Heart left ventricle (tissue), 16 donors: ENCODE measurements at regions not wholly inside any gene's neighbourhood (a gene's known extent, or its start where the extent isn't known, plus 50 kb on each side); places are given as distances from the start of the nearest gene placed in this dataset.

Source experiments
- ATAC-seq, 4 donors: fragments of 200-7000 bp; cut with Tn5 transposase; one replicate each; pipeline ENCODE4 v1.9.1; 2020 to 2022; ENCODE audit warnings: moderate library complexity in 4 of 4, mild to moderate bottlenecking in 3 of 4, moderate number of reproducible peaks in 1 of 4
- DNase-seq, 5 donors: peaks; one replicate each; pipeline ENCODE4 v3.0.0-alpha.2; 2020
- H3K27ac ChIP-seq, 12 donors: fragments of 200-600 bp; sonication (generic) in 4 of 12; one replicate each; pipeline versions ENCODE4 v1.5.0 to v1.8.0; 2016 to 2022; ENCODE audit warnings: mild to moderate bottlenecking in 2 of 12
- H3K27me3 ChIP-seq, 9 donors: fragments of 200-600 bp; sonication (generic) in 2 of 9; one replicate each; pipeline versions ENCODE4 v1.5.1 to v1.8.0; 2016 to 2022; ENCODE audit warnings: mild to moderate bottlenecking in 3 of 9
- H3K36me3 ChIP-seq, 9 donors: fragments of 200-600 bp; sonication (generic) in 2 of 9; one replicate each; pipeline versions ENCODE4 v1.5.0 to v1.8.0; 2018 to 2022; ENCODE audit warnings: mild to moderate bottlenecking in 2 of 9
- H3K4me1 ChIP-seq, 12 donors: fragments of 200-600 bp; sonication (generic) in 4 of 12; one replicate each; pipeline versions ENCODE4 v1.5.0 to v1.8.0; 2016 to 2022; ENCODE audit warnings: mild to moderate bottlenecking in 3 of 12
- H3K4me3 ChIP-seq, 12 donors: fragments of 200-600 bp; sonication (generic) in 4 of 12; one replicate each; pipeline versions ENCODE4 v1.5.0 to v1.8.0; 2017 to 2022; ENCODE audit warnings: mild to moderate bottlenecking in 9 of 12, moderate library complexity in 4 of 12
- H3K9me3 ChIP-seq, 12 donors: fragments of 200-600 bp; sonication (generic) in 4 of 12; one replicate each; pipeline versions ENCODE4 v1.5.0 to v1.8.0; 2016 to 2022; ENCODE audit warnings: mild to moderate bottlenecking in 1 of 12
- POLR2A ChIP-seq, 2 donors: fragments of 450-650 bp; IDR thresholded peaks; one replicate each; pipeline ENCODE4 v1.6.1; 2017; ENCODE audit warnings: antibody characterized with exemption in 2 of 2, mild to moderate bottlenecking in 2 of 2, moderate library complexity in 2 of 2
- WGBS, 4 donors: extraction: QIAGEN DNeasy Blood & Tissue Kit in 2 of 4; methylation state at CpG; one replicate each; pipeline versions ENCODE4 v1.1.5 to v1.1.7; 2013 to 2018; 5-methylcytosine and 5-hydroxymethylcytosine counted together
- intact Hi-C, 10 donors: fragments of 100-400 bp; cut with DNase I; formaldehyde crosslinking; loops; one replicate each; pipeline versions ENCODE4 v1.11.1 to v1.14.2; 2022
- TF ChIP-seq, protein P1 (sequence below), 12 donors: fragments of 200-600 bp; sonication (generic) in 4 of 12; IDR thresholded peaks; one replicate each; pipeline versions ENCODE4 v1.5.0 to v1.8.0; 2018 to 2022; ENCODE audit warnings: antibody characterized with exemption in 12 of 12, mild to moderate bottlenecking in 5 of 12
- donor health status: ischemic (EF 13 %, LVEDD 7.1; RV severe dilation, severe dysfunction).
- donor health status: healthy with polysubstance abuse.
- donor health status: DM: no; HTN: yes; CAD: no.
- donor health status: DM: no; HTN: no; CAD: no.
- donor health status: ischemic (EF 25% LVEDD 6.9; RV normal size, moderate dysfunction).
- donor health status: ischemic (EF 25% LVEDD 5.7; RV mildly dilated, moderate dysfunction).
- donor health status: healthy.
- donor health status: DM: yes; HTN: yes; CAD: no.
- donor health status: ischemic (EF 35%, LVEDD 5.7; RV mildly dilated, moderate dysfunction).
- donor health status: nonischemic (EF 11% LVEDD 7.7; RV severe dilation, severe dysfunction).
- donor health status: DM: yes; HTN: yes; CAD: no.
- donor health status: PGD.
- donor health status: ischemic (EF 29% LVEDD 5.4; RV normal size, mild dysfunction).
- donor health status: nonischemic (EF 23%, LVEDD 6.1; RV moderate dilation, normal function).

DNA sequence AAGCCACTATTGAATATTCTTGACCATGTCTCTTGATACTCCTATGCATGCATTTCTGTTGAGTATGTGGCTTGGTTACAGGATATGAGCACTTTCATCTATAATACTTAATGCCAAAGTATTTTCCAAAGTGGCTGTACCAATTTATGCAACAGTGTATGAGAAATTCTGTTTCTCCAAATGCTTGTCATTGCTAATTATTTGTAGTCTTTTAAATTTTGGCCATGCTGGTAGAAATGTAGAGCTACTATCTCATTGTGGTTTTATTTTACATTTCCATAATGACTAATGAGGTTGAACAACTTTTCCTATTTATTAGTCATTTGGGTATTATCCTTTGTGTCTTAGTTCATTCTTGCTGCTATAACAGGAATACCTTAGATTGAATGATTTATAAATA lies 71.4 kb upstream of the TSPAN2 start:
- H3K36me3 ChIP-seq, result no peaks in the 10 kb centered on the region
- DNase-seq (no peak), ATAC-seq (no peak)
- H3K27me3 ChIP-seq, result no peaks in the 10 kb centered on the region
- H3K27ac ChIP-seq, result no peak overlapping the region
- intact Hi-C loops, result no loop called here
- peaks cover 0 to 11% (median 2%) of the 10 kb centered on the region in 12 donors for H3K4me1 ChIP-seq
- H3K9me3 ChIP-seq, result peaks cover 0 to 6% (median 0%) of the 10 kb centered on the region in 12 donors
- H3K4me3 ChIP-seq, result no peak overlapping the region
- TF ChIP-seq, protein P1, sequence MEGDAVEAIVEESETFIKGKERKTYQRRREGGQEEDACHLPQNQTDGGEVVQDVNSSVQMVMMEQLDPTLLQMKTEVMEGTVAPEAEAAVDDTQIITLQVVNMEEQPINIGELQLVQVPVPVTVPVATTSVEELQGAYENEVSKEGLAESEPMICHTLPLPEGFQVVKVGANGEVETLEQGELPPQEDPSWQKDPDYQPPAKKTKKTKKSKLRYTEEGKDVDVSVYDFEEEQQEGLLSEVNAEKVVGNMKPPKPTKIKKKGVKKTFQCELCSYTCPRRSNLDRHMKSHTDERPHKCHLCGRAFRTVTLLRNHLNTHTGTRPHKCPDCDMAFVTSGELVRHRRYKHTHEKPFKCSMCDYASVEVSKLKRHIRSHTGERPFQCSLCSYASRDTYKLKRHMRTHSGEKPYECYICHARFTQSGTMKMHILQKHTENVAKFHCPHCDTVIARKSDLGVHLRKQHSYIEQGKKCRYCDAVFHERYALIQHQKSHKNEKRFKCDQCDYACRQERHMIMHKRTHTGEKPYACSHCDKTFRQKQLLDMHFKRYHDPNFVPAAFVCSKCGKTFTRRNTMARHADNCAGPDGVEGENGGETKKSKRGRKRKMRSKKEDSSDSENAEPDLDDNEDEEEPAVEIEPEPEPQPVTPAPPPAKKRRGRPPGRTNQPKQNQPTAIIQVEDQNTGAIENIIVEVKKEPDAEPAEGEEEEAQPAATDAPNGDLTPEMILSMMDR (IDR thresholded peaks at IDR 0.05), result no peak
- TF ChIP-seq POLR2A (IDR thresholded peaks at IDR 0.05), result no peak

DNA sequence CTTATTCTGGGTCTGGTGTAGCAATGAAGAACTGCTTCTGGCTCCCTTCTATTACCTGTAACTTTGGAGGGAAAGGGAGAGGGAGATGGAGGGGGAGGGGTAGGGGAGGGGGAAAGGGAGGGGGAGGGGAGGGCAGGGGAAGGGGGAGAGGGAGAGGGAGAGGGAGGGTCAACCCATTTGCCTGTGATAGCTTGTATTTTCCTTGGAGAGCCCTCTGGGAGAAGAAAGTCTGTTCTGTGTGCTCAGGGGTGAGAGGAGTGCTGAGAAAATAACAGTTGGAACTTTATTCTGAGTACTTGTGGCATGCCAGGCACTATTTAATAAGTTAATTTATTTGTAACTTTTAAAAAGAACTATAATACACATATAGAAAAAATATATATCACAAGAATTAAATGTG lies 70.7 kb upstream of the TSPAN2 start:
- no peak for ATAC-seq
- H3K27me3 ChIP-seq, result no peaks in the 10 kb centered on the region
- no peak for DNase-seq
- no peak overlapping the region for H3K4me3 ChIP-seq
- H3K9me3 ChIP-seq, result peaks cover 0 to 6% (median 0%) of the 10 kb centered on the region in 12 donors
- H3K36me3 ChIP-seq, result no peaks in the 10 kb centered on the region
- peaks cover 0 to 11% (median 2%) of the 10 kb centered on the region in 12 donors for H3K4me1 ChIP-seq
- no peak for TF ChIP-seq POLR2A (IDR thresholded peaks at IDR 0.05)
- TF ChIP-seq, protein P1 (IDR thresholded peaks at IDR 0.05), result no peak
- intact Hi-C loops, result no loop called here
- no peak overlapping the region for H3K27ac ChIP-seq

DNA sequence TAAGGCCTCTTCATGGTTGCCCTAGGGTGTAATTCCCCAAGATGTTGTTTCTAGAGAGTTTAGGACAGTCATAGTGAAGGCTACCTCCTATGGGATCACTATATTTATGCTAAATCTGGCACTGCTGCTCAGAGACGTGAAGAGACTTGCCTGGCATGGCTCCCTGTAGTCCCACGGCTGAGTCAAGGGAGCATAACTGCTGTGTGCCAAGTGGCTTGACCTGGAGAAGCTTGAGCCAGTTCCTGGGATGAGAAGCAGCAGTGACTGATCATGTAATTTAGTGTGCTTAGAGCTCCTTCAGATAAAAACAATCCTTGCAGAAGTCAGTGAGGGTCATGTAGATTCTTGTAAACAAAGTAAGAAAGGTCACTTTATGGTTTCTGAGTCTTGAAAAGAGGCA lies 68.9 kb upstream of the TSPAN2 start:
- 0 to 23% (median 19%) methylated on average over 2 of the region's 2 CpGs for WGBS, 4 donors
- Histone ChIP-seq H3K36me3 (no peaks in the 10 kb centered on the region), H3K9me3 (no peaks in the 10 kb centered on the region), H3K27ac (peak overlapping the region in 1 of 12 donors; percentile 26), H3K4me3 (no peak overlapping the region), H3K27me3 (no peaks in the 10 kb centered on the region), H3K4me1 (peaks cover 0 to 11% (median 2%) of the 10 kb centered on the region in 12 donors)
- TF ChIP-seq, protein P1 (IDR thresholded peaks at IDR 0.05), result no peak
- no peak for TF ChIP-seq POLR2A (IDR thresholded peaks at IDR 0.05)
- intact Hi-C loops, result no loop called here
- ATAC-seq (peak; percentile 42 to 79 (median 70)), DNase-seq (peak in 2 of 5 donors; percentile 58 to 63)

- Histone ChIP-seq H3K4me3 (no peak overlapping the region), H3K4me1 (peaks cover 0 to 11% (median 2%) of the 10 kb centered on the region in 12 donors), H3K36me3 (no peaks in the 10 kb centered on the region), H3K27me3 (no peaks in the 10 kb centered on the region), H3K27ac (no peak overlapping the region), H3K9me3 (no peaks in the 10 kb centered on the region)
- no peak for ATAC-seq
- 80 to 89% (median 88%) methylated on average over 4 of the region's 4 CpGs for WGBS, 4 donors
- intact Hi-C loops, result no loop called here
- no peak for TF ChIP-seq POLR2A (IDR thresholded peaks at IDR 0.05)
- TF ChIP-seq, protein P1 (IDR thresholded peaks at IDR 0.05), result no peak
- DNase-seq, result no peak
Observed at GRCh38 chr1:115156826-115157468, 67.6 kb upstream of the TSPAN2 start.
